ENCODE measurements at regions not wholly inside any gene's neighbourhood (a gene's known extent, or its start where the extent isn't known, plus 50 kb on each side); places are given as distances from the start of the nearest gene placed in this dataset.

GRCh38 chr16:85302018-85302847 is 190.0 kb upstream of the CIBAR2 start:
- in situ Hi-C loops (cut with HindIII; ENCODE audit: low pct_unique_long_range_greater_than_20kb, low sequenced_read_pairs), result no loop called here
- no peak for TF ChIP-seq JUND (IDR thresholded peaks at IDR 0.05; ENCODE audit: low read depth)
- DNase-seq (ENCODE audit: low read depth in 1 of 2, low spot score in 1 of 2), result no peak

- no peak for TF ChIP-seq JUND (IDR thresholded peaks at IDR 0.05; ENCODE audit: low read depth)
- DNase-seq (ENCODE audit: low read depth in 1 of 2, low spot score in 1 of 2), result no peak
- in situ Hi-C loops (cut with HindIII; ENCODE audit: low pct_unique_long_range_greater_than_20kb, low sequenced_read_pairs), result no loop called here
Measured at GRCh38 chr16:85302848-85303353, 190.6 kb upstream of the CIBAR2 start.

- TF ChIP-seq JUND (IDR thresholded peaks at IDR 0.05; ENCODE audit: low read depth), result no peak
- no peak for DNase-seq (ENCODE audit: low read depth in 1 of 2, low spot score in 1 of 2)
- in situ Hi-C loops (cut with HindIII; ENCODE audit: low pct_unique_long_range_greater_than_20kb, low sequenced_read_pairs), result no loop called here
Measured at GRCh38 chr16:85303354-85303883, 191.1 kb upstream of the CIBAR2 start.

GRCh38 chr16:85304337-85304736 is 192.1 kb upstream of the CIBAR2 start:
- TF ChIP-seq JUND (IDR thresholded peaks at IDR 0.05; ENCODE audit: low read depth), result no peak
- DNase-seq (ENCODE audit: low read depth in 1 of 2, low spot score in 1 of 2), result no peak
- in situ Hi-C loops (cut with HindIII; ENCODE audit: low pct_unique_long_range_greater_than_20kb, low sequenced_read_pairs), result no loop called here

- in situ Hi-C loops (cut with HindIII; ENCODE audit: low pct_unique_long_range_greater_than_20kb, low sequenced_read_pairs), result no loop called here
- peak; percentile 95 to 100 for DNase-seq (ENCODE audit: low read depth in 1 of 2, low spot score in 1 of 2)
- no peak for TF ChIP-seq JUND (IDR thresholded peaks at IDR 0.05; ENCODE audit: low read depth)
Measured at GRCh38 chr16:85306071-85306792, 194.0 kb upstream of the CIBAR2 start.

- no peak for TF ChIP-seq JUND (IDR thresholded peaks at IDR 0.05; ENCODE audit: low read depth)
- DNase-seq (ENCODE audit: low read depth in 1 of 2, low spot score in 1 of 2), result no peak
- in situ Hi-C loops (cut with HindIII; ENCODE audit: low pct_unique_long_range_greater_than_20kb, low sequenced_read_pairs), result no loop called here
Measured at GRCh38 chr16:85306793-85307551, 194.7 kb upstream of the CIBAR2 start.

- in situ Hi-C loops (cut with HindIII; ENCODE audit: low pct_unique_long_range_greater_than_20kb, low sequenced_read_pairs), result no loop called here
- no peak for TF ChIP-seq JUND (IDR thresholded peaks at IDR 0.05; ENCODE audit: low read depth)
- no peak for DNase-seq (ENCODE audit: low read depth in 1 of 2, low spot score in 1 of 2)
Measured at GRCh38 chr16:85307552-85308364, 195.5 kb upstream of the CIBAR2 start.

- DNase-seq (ENCODE audit: low read depth in 1 of 2, low spot score in 1 of 2), result no peak
- no peak for TF ChIP-seq JUND (IDR thresholded peaks at IDR 0.05; ENCODE audit: low read depth)
- in situ Hi-C loops (cut with HindIII; ENCODE audit: low pct_unique_long_range_greater_than_20kb, low sequenced_read_pairs), result no loop called here
Measured at GRCh38 chr16:85308611-85309540, 196.6 kb upstream of the CIBAR2 start.

GRCh38 chr16:85309656-85310587 is 197.7 kb upstream of the CIBAR2 start:
- in situ Hi-C loops (cut with HindIII; ENCODE audit: low pct_unique_long_range_greater_than_20kb, low sequenced_read_pairs), result no loop called here
- no peak for TF ChIP-seq JUND (IDR thresholded peaks at IDR 0.05; ENCODE audit: low read depth)
- no peak for DNase-seq (ENCODE audit: low read depth in 1 of 2, low spot score in 1 of 2)

All from T47D (cell line).